CD4-positive, CD25-positive, alpha-beta regulatory T cell (primary cell): ENCODE measurements at regions not wholly inside any gene's neighbourhood (a gene's known extent, or its start where the extent isn't known, plus 50 kb on each side); places are given as distances from the start of the nearest gene placed in this dataset.

Source experiments
- ATAC-seq, 2 donors: fragments of 150-1000 bp; cut with Tn5 transposase; one replicate each; pipeline ENCODE4 v1.10.0; 2021; ENCODE audit warnings: low read depth in 2 of 2, moderate number of reproducible peaks in 2 of 2, moderate library complexity in 1 of 2
- DNase-seq, 3 donors: peaks; one replicate each; pipeline versions ENCODE4 v3.0.0 to v3.0.0-alpha.2; 2012 to 2022; ENCODE audit warnings: mixed read lengths in 1 of 3
- H3K27ac ChIP-seq: one replicate; pipeline ENCODE4 v1.7.0; 2013; ENCODE audit warnings: mild to moderate bottlenecking, low read length; ENCODE audit not compliant: insufficient read depth, poor library complexity, severe bottlenecking
- H3K27me3 ChIP-seq: one replicate; pipeline ENCODE4 v1.7.0; 2013; ENCODE audit warnings: low read length; ENCODE audit not compliant: control insufficient read depth, insufficient read depth
- H3K36me3 ChIP-seq: one replicate; pipeline ENCODE4 v1.7.0; 2013; ENCODE audit warnings: mild to moderate bottlenecking, low read length, moderate library complexity; ENCODE audit not compliant: control insufficient read depth, insufficient read depth
- H3K4me1 ChIP-seq: 2 replicates; pipeline ENCODE4 v1.7.0; 2013; ENCODE audit warnings: mild to moderate bottlenecking, low read length; ENCODE audit not compliant: insufficient read depth, control insufficient read depth, poor library complexity, severe bottlenecking
- H3K4me3 ChIP-seq: one replicate; pipeline ENCODE4 v1.7.0; 2013; ENCODE audit warnings: low read depth, mild to moderate bottlenecking, low read length, moderate library complexity
- H3K9me3 ChIP-seq, 2 experiments: 1 replicate in 1 of 2; 2 replicates in 1 of 2; pipeline ENCODE4 v1.7.0; 2013; ENCODE audit warnings: low read length in 2 of 2, mild to moderate bottlenecking in 1 of 2, moderate library complexity in 1 of 2; ENCODE audit not compliant: control insufficient read depth in 2 of 2
- H3K27ac Mint-ChIP-seq, 3 donors: one replicate each; pipeline ENCODE4 v1.8.0; 2020 to 2022; ENCODE audit warnings: mild to moderate bottlenecking in 3 of 3, mixed read lengths in 3 of 3, moderate library complexity in 2 of 3
- H3K27me3 Mint-ChIP-seq: one replicate; pipeline ENCODE4 v1.8.0; 2022; ENCODE audit warnings: mild to moderate bottlenecking, mixed read lengths
- H3K36me3 Mint-ChIP-seq: one replicate; pipeline ENCODE4 v1.8.0; 2020; ENCODE audit warnings: mixed read lengths
- H3K4me1 Mint-ChIP-seq, 4 donors: one replicate each; pipeline ENCODE4 v1.8.0; 2020 to 2022; ENCODE audit warnings: mixed read lengths in 4 of 4, mild to moderate bottlenecking in 1 of 4
- H3K4me3 Mint-ChIP-seq, 4 donors: one replicate each; pipeline ENCODE4 v1.8.0; 2020 to 2022; ENCODE audit warnings: mild to moderate bottlenecking in 4 of 4, mixed read lengths in 4 of 4, moderate library complexity in 3 of 4
- H3K9me3 Mint-ChIP-seq, 7 donors: one replicate each; pipeline ENCODE4 v1.8.0; 2020 to 2022; ENCODE audit warnings: mixed read lengths in 7 of 7, mild to moderate bottlenecking in 3 of 7, moderate library complexity in 2 of 7

DNA sequence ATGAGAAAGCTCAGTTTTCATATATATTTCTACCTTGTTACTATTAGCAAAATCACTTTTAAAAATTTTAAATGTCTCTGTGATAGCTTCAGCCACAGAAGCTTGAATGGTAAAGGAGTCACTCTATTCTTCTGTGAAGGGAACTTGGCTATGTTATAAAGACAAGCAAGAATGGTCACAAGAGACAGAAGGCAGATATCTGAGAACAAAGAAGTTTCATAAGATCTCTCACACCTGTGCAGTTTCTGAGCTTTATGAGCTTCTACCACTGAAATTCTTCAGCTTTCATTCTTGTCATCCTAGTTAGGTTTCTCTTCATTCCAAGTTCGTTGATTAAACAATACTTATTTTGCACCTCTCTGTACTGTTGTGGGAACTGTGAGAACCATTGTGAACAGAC is 853.4 kb downstream of the IGSF11 start:
- no peaks in the 10 kb centered on the region for H3K4me1 Mint-ChIP-seq
- H3K27me3 Mint-ChIP-seq, result no peaks in the 10 kb centered on the region
- H3K9me3 Mint-ChIP-seq, result peaks cover 3 to 11% (median 8%) of the 10 kb centered on the region in 7 donors
- Histone ChIP-seq H3K36me3 (no peaks in the 10 kb centered on the region), H3K4me3 (no peak overlapping the region), H3K27me3 (no peaks in the 10 kb centered on the region), H3K4me1 (no peaks in the 10 kb centered on the region), H3K9me3 (no peaks in the 10 kb centered on the region), H3K27ac (no peak overlapping the region)
- no peak overlapping the region for H3K4me3 Mint-ChIP-seq
- H3K36me3 Mint-ChIP-seq, result no peaks in the 10 kb centered on the region
- no peak overlapping the region for H3K27ac Mint-ChIP-seq
- ATAC-seq (no peak), DNase-seq (no peak)

DNA sequence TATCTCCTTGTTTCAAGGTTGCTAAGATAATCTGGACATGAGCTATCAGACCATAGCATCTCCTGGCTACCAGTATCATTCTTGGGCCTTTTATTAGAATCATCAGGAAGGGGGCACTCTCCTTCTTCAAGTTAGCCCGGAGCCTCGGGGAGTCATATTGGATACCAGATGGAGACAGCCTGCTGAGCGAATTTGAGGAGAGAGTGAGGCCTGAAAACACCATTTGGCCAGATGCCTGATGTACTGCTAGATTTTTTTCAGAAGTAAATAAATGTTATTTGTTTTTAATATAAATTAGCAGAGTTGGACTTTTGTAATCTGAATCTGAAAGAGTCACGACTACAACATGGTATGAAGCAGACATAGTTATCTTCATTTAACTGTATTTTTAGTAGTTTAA is 848.6 kb downstream of the IGSF11 start:
- no peaks in the 10 kb centered on the region for H3K36me3 ChIP-seq
- H3K4me3 ChIP-seq, result no peak overlapping the region
- H3K27ac ChIP-seq, result no peak overlapping the region
- ATAC-seq (no peak), DNase-seq (no peak)
- H3K9me3 ChIP-seq, result no peaks in the 10 kb centered on the region
- no peaks in the 10 kb centered on the region for H3K27me3 Mint-ChIP-seq
- H3K27me3 ChIP-seq, result no peaks in the 10 kb centered on the region
- H3K4me1 Mint-ChIP-seq, result no peaks in the 10 kb centered on the region
- no peaks in the 10 kb centered on the region for H3K36me3 Mint-ChIP-seq
- H3K4me1 ChIP-seq, result no peaks in the 10 kb centered on the region
- H3K9me3 Mint-ChIP-seq, result peaks cover 3 to 15% (median 7%) of the 10 kb centered on the region in 7 donors
- no peak overlapping the region for H3K27ac Mint-ChIP-seq
- H3K4me3 Mint-ChIP-seq, result no peak overlapping the region

DNA sequence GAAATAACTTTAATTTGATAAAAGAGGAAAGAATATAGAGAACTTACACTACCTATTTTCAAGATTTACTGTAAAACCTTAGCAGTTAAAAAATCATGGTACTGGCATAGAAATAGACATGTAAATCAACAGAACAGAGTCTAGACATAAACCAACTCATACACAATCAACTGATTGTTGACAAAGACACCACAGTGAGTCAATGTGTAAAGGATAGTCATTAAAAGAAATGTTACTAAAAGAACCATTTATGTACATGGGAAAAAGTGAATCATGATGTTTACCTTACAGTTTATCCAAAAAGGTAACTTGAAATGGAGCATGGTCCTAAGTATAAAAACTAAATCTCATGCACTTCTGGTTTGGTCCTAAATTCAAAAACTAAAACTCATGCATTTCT is 847.4 kb downstream of the IGSF11 start:
- Histone ChIP-seq H3K27me3 (no peaks in the 10 kb centered on the region), H3K4me3 (no peak overlapping the region), H3K9me3 (no peaks in the 10 kb centered on the region), H3K36me3 (no peaks in the 10 kb centered on the region), H3K4me1 (no peaks in the 10 kb centered on the region), H3K27ac (no peak overlapping the region)
- DNase-seq, result no peak
- H3K27me3 Mint-ChIP-seq, result no peaks in the 10 kb centered on the region
- no peaks in the 10 kb centered on the region for H3K36me3 Mint-ChIP-seq
- H3K4me1 Mint-ChIP-seq, result no peaks in the 10 kb centered on the region
- H3K27ac Mint-ChIP-seq, result no peak overlapping the region
- no peak for ATAC-seq
- peaks cover 0 to 20% (median 6%) of the 10 kb centered on the region in 7 donors for H3K9me3 Mint-ChIP-seq
- no peak overlapping the region for H3K4me3 Mint-ChIP-seq

DNA sequence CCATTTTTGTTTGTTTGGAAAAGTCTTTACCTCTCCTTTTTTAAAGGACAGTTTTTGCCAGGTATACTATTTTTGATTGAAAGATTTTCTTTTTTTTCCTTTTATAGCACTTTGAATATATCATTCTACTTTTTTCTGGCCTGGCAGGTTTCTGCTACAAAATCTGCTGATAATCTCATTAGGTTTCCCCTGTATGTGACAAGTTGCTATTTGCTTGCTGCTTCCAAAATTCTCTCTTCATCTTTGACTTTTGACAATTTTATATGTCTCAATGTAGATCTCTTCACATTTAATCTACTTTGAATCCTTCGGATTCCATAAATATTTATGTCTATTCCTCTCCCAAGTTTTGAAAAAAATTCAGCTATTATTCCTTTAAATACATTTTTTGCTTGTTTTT is 838.5 kb downstream of the IGSF11 start:
- H3K27me3 Mint-ChIP-seq, result no peaks in the 10 kb centered on the region

DNA sequence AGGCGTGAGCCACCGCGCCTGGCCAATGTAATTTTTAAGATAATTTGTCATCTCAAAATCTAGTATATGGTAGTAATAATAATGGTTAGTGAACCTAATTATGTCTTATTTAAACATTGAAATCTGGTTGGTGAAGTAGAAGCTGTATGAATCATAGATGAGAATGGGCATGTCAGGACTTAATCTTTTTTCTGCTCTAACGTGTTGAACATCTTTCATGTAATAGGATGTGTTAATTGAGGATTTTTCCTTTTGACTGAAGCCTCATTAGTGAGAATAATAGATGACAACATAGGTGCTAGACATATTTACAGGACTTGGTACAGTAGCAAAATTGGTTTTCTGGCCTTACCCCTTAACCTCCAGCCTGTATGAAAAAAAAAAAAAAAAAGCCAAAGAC is 835.6 kb downstream of the IGSF11 start:
- Histone ChIP-seq H3K4me1 (no peaks in the 10 kb centered on the region), H3K27ac (no peak overlapping the region), H3K4me3 (no peak overlapping the region), H3K36me3 (no peaks in the 10 kb centered on the region), H3K9me3 (peaks cover 4 to 16% of the 10 kb centered on the region in 2 experiments), H3K27me3 (no peaks in the 10 kb centered on the region)
- no peak for ATAC-seq
- Mint-ChIP-seq H3K27me3 (no peaks in the 10 kb centered on the region), H3K9me3 (peaks cover 5 to 47% (median 12%) of the 10 kb centered on the region in 7 donors), H3K36me3 (no peaks in the 10 kb centered on the region), H3K27ac (no peak overlapping the region), H3K4me3 (no peak overlapping the region), H3K4me1 (no peaks in the 10 kb centered on the region)
- no peak for DNase-seq

More for the DNA sequence above, 838.5 kb downstream of the IGSF11 start:
- Mint-ChIP-seq H3K4me3 (no peak overlapping the region), H3K36me3 (no peaks in the 10 kb centered on the region), H3K4me1 (no peaks in the 10 kb centered on the region), H3K27ac (no peak overlapping the region), H3K9me3 (peaks cover 5 to 57% (median 12%) of the 10 kb centered on the region in 7 donors)
- no peaks in the 10 kb centered on the region for H3K36me3 ChIP-seq
- ATAC-seq (no peak), DNase-seq (no peak)
- H3K9me3 ChIP-seq, result peaks cover 4 to 13% of the 10 kb centered on the region in 2 experiments
- no peak overlapping the region for H3K4me3 ChIP-seq
- no peaks in the 10 kb centered on the region for H3K27me3 ChIP-seq
- no peak overlapping the region for H3K27ac ChIP-seq
- H3K4me1 ChIP-seq, result no peaks in the 10 kb centered on the region

DNA sequence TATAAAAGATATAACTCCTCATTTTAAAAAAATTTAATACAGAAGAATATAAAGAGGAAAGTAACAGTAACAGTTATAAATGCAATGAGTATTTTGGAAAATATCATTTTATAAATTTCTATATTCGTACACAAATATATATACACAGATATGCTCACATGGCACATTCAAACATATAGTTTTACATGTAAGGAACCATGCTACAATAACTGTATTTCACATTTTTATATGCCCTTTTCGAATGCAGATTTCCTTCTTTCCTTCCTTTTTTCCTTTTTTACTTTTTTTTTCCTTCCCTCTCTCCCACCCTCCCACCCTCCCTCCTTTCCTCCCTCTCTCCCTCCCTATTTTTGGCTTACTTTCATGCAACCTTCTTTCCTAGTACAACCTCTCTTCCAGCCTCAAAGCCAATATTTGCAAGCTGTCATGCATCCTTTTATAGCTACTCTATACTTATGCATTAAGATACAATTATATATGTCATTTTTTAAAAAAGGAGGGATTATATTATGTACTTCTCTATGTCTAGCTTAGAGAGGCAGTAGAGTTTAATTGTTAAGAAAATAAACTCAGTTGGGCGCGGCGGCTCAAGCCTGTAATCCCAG is 830.5 kb downstream of the IGSF11 start:
- no peaks in the 10 kb centered on the region for H3K27me3 ChIP-seq
- H3K27ac Mint-ChIP-seq, result no peak overlapping the region
- H3K4me1 Mint-ChIP-seq, result no peaks in the 10 kb centered on the region

DNA sequence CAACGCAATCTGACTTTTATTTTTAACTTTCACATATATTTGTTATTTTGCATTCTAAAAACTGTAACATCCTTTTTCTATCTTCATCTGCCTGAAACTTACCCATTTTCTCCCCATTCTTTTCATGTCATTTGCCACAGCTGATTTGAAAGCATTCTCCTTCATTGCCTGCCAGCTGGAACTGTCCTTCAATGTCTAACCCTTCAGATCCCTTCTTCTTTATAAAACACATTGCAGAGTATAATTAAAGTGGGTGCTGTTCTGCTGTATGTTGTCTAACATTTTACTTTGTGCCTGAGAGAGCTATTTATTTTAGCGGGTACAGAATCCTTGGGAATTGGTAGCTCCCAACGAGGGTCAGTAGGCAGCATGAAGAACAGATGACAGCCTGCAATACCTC is 827.4 kb downstream of the IGSF11 start:
- Histone ChIP-seq H3K27ac (no peak overlapping the region), H3K9me3 (no peaks in the 10 kb centered on the region), H3K36me3 (no peaks in the 10 kb centered on the region), H3K4me1 (no peaks in the 10 kb centered on the region), H3K4me3 (no peak overlapping the region), H3K27me3 (no peaks in the 10 kb centered on the region)
- no peaks in the 10 kb centered on the region for H3K4me1 Mint-ChIP-seq
- no peaks in the 10 kb centered on the region for H3K27me3 Mint-ChIP-seq
- H3K36me3 Mint-ChIP-seq, result no peaks in the 10 kb centered on the region
- no peak overlapping the region for H3K4me3 Mint-ChIP-seq
- no peak overlapping the region for H3K27ac Mint-ChIP-seq
- ATAC-seq (no peak), DNase-seq (no peak)
- peaks cover 0 to 5% (median 3%) of the 10 kb centered on the region in 7 donors for H3K9me3 Mint-ChIP-seq

More for the DNA sequence above, 830.5 kb downstream of the IGSF11 start:
- H3K9me3 ChIP-seq, result peaks cover 0 to 9% of the 10 kb centered on the region in 2 experiments
- ATAC-seq (no peak), DNase-seq (no peak)
- H3K9me3 Mint-ChIP-seq, result peaks cover 0 to 18% (median 9%) of the 10 kb centered on the region in 7 donors
- no peaks in the 10 kb centered on the region for H3K27me3 Mint-ChIP-seq
- no peaks in the 10 kb centered on the region for H3K36me3 ChIP-seq
- no peaks in the 10 kb centered on the region for H3K36me3 Mint-ChIP-seq
- no peak overlapping the region for H3K27ac ChIP-seq
- no peak overlapping the region for H3K4me3 ChIP-seq
- H3K4me3 Mint-ChIP-seq, result no peak overlapping the region
- H3K4me1 ChIP-seq, result no peaks in the 10 kb centered on the region

DNA sequence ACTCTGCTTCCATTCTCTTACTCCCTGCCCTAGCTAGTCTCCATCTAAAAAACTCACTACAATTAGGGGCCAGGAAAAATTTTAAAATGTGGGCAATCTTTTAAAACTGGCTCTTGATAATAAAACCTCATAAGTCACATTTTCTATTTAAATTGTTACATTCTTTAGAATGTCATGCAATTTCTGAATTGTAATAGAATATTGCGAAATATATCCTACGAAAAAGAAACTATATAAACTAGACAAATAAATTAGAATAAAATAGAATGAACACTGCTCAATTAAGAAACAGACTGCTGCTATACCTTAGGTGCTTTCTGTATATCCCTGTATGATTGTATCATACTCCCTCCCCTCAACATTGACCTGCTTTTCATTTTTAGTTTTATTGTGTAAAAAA is 826.0 kb downstream of the IGSF11 start:
- no peak overlapping the region for H3K4me3 Mint-ChIP-seq
- DNase-seq (no peak), ATAC-seq (no peak)
- H3K9me3 ChIP-seq, result no peaks in the 10 kb centered on the region
- no peaks in the 10 kb centered on the region for H3K27me3 ChIP-seq
- no peak overlapping the region for H3K27ac ChIP-seq
- H3K4me3 ChIP-seq, result no peak overlapping the region
- no peaks in the 10 kb centered on the region for H3K36me3 ChIP-seq
- no peaks in the 10 kb centered on the region for H3K36me3 Mint-ChIP-seq
- no peak overlapping the region for H3K27ac Mint-ChIP-seq
- H3K4me1 ChIP-seq, result no peaks in the 10 kb centered on the region
- H3K27me3 Mint-ChIP-seq, result no peaks in the 10 kb centered on the region
- H3K4me1 Mint-ChIP-seq, result no peaks in the 10 kb centered on the region
- peaks cover 0 to 5% (median under 1%) of the 10 kb centered on the region in 7 donors for H3K9me3 Mint-ChIP-seq
